Jurkat, Clone E6-1 (cell line): ENCODE measurements at regions not wholly inside any gene's neighbourhood (a gene's known extent, or its start where the extent isn't known, plus 50 kb on each side); places are given as distances from the start of the nearest gene placed in this dataset.

Source experiments
- DNase-seq: peaks from one replicate; pipeline ENCODE4 v3.0.0-alpha.2; 2011; ENCODE audit warnings: low read depth, low spot score
- H3K4me3 ChIP-seq: 2 replicates; pipeline ENCODE4 v1.5.1; 2011; ENCODE audit warnings: mild to moderate bottlenecking, low read length, control low read depth, moderate library complexity

DNA sequence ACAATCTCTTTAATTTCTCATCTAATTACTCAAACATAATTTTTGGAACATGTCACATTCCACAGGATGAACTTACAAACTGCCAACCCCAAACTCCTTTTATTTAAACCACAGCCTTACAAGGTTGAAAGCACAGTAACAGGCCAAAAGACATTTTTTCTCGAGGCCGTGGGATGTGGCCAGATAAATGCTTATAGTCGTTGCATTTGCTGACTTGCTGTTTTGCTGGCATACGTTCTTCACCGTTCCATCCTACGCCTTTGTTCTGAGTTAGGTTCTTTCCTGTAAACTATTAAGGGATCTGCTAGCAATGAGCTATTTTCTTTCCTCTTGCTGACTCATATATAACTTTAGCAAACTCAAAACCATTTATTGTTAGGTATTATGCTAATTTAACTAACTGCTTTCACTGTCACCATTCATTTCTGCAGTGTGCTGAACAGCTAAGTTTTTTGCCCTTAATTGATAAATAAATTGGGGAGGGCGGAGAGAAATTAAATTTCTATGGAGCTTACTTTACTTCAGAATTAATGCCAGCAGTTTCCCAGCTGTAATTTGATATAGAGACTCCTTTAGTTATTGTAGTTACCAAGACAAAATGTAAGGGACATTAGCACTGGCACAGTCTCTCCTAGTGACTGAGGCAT, 135.1 kb upstream of the PACRGL start:
- H3K4me3 ChIP-seq, result no peak overlapping the region
- no peak for DNase-seq

DNA sequence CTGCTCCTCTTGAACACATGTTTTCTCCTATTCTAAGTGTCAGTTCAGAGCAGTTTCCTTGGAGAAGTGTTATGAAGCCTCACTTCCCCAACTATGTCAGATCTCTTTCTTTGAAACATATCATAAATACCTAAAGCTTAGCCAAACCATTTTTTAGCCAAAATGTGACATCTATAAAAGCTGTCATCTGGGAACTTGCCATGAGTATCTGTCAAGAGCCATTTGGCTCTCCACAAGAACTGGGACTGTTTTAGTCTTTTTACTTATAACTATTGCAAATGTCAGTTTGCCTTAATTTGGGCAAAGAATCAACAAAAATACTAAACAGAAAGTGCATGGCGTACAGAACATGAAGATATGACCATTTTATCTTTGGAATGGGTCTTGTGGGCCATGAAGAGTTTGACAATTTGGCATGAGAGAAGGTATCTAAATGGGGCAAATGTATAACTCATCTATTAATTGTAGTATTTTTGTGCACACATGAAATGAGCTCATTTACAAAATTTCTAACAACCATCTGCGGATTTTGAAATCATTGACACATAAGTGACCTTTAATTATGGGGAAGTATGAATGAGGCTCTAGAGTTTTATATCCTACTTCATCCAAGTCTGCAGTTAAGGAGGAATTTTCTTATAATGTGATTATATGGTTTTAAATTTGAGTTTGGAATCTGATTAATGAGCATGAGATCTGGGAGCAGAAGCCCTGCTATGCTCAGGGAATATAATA, 129.1 kb upstream of the PACRGL start:
- H3K4me3 ChIP-seq, result no peak overlapping the region
- no peak for DNase-seq

DNA sequence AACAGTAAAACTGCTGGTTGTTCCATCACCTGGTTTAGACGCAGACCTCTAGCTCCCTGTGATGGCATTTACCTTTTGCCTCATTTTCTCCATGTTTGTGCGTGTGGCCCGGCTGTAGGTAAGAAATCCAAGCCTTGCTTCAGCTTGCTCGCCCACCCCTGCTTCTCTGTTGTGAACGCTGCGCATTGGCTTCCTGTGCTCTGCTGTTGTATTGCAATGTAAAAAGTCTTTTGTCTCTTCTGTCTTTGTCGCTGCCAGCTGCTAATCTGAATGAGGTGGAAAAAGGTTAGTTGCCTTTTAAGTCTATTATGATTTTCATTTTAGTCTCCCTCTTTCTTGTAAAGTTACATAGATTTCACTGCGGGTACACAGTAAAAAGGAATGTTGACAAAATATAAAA, 127.3 kb upstream of the PACRGL start:
- DNase-seq, result no peak
- H3K4me3 ChIP-seq, result no peak overlapping the region

GRCh38 chr4:20574986-20575385, 125.3 kb upstream of the PACRGL start:
- DNase-seq, result no peak
- no peak overlapping the region for H3K4me3 ChIP-seq

DNA sequence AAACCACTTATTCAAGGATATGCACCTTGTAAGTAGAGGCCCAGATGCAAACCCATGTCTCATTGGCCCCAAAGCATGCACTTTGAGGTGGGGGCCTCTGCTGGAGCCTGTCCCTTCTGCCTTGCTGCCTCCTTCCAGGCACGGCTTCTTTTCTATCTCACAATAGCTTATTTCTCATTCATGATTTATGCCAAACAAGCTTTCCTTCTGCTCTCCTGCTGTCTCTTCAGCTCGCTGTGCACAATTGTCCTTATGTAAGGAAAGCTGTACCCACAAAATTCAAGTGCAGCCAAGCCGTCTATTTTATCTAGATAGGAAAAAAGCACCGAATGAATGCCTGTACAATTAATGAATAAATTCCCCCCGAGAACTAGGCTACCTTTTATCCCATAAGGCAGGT, 124.8 kb upstream of the PACRGL start:
- no peak overlapping the region for H3K4me3 ChIP-seq
- no peak for DNase-seq

DNA sequence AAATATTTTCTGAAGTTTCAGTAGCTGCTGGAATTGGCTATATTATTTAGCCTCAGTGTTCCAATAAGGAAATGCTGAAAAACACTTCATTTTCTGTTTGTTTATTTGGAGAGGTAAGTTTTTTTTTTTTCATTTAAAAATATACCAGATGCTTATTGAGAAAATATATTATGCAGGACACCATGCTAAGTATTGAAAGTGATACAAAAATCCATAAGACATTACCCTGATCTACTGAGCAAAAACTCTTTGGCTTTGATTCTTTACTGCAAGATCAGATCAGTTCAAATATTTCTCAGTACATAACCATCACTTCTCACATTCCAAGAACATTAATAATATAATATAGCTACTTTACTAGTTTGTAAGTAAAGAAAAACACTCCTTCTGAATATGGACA, 123.4 kb upstream of the PACRGL start:
- H3K4me3 ChIP-seq, result no peak overlapping the region
- no peak for DNase-seq

DNA sequence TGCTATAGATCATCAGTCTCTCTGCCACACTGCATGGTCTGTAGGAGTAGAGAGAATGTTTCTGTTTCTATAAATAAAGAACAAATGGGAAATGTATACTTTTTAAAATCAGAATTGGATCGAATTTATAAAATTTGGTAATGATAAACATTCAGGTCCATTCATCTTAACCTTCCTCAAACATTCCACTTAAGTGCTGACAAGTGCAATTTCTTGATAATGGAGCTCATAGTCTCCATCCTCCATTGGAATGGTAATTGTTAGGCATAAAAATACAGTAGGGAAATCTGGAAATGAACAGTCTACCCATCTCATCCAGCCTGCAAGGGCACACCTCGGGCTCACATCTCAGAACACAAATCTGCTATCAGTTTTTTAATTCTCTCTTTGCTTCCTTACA, 122.6 kb upstream of the PACRGL start:
- H3K4me3 ChIP-seq, result no peak overlapping the region
- no peak for DNase-seq

DNA sequence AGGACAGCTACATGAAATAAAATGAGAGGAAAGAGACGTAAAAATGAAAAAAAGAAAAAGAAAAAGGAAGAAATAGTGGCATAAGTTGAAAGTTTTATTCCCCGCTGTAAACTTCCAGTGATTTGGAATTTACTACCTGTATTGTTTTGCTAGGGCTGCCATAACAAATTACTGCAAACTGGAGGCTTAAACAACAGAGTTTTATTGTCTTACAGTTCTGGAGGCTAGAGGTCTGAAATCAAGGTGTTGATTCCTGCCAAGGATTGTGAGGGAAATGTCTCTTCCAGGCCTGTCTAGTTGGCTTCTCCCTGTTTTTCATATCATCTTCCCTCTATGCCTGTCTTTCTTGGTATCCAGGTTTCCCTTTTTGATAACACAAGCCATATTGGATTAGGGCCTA, 119.4 kb upstream of the PACRGL start:
- no peak overlapping the region for H3K4me3 ChIP-seq
- no peak for DNase-seq

- no peak for DNase-seq
- no peak overlapping the region for H3K4me3 ChIP-seq
These were observed 110.8 kb upstream of the PACRGL start for GRCh38 chr4:20589436-20589835.

DNA sequence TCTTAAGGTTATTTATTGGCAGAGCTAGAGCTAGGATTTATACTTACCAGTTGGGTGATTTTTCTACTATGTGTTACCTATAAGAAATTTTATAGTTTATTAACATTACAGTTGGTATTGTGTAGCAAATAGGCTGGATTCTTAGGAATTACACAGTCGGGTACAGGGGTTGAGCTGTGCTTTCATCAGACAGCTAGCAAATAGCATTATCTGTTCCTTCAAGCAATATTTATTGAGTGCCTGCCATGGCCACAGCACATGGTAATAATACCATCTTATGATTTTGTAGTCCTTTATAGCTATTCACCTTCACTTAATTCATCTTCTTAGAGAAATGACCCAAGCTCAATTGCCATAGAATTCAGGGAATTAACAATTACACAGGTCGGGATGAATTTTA, 109.4 kb upstream of the PACRGL start:
- no peak for DNase-seq
- H3K4me3 ChIP-seq, result no peak overlapping the region

DNA sequence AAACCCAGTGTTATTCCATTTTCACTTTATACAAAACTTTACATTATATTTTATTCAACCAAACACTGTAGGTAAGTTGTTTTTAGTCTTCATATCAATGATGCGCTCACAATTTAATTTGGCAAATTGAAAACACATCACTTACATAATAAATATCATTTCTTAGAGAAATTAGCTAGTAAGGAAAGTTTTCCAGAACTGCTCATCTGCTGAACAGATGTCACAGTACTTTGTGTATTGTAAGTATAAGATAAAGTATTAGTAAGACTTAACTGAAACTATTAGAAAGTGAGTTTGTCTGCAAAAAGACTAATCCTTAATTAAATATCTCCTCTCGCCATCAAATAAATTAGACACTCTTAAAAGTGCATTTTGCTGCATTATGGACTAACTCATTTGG, 108.7 kb upstream of the PACRGL start:
- no peak for DNase-seq
- H3K4me3 ChIP-seq, result no peak overlapping the region

- no peak overlapping the region for H3K4me3 ChIP-seq
- DNase-seq, result no peak
These were observed 108.2 kb upstream of the PACRGL start for GRCh38 chr4:20592013-20592412.

DNA sequence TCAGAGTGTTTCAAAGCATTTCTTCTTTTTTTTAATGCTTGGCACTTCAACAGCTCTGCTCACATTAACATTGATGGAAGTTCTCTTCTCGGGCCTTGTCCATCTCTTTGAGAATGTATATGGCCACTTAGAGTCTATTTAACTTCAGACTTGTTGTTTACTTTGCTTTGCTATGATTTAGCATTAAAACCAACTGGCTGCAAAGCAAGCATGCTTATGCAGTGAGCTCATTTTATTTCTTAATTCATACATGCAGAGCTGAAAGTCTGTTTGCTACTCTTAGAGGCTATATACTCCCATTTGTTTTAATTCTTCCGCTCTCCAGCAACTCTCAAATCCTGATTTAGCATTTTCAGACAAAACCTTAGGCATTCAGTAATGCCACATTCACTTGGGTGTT, 107.6 kb upstream of the PACRGL start:
- DNase-seq, result no peak
- no peak overlapping the region for H3K4me3 ChIP-seq

GRCh38 chr4:20598626-20599025, 101.6 kb upstream of the PACRGL start:
- H3K4me3 ChIP-seq, result no peak overlapping the region
- no peak for DNase-seq

GRCh38 chr4:20603671-20604313, 96.5 kb upstream of the PACRGL start:
- no peak for DNase-seq
- H3K4me3 ChIP-seq, result no peak overlapping the region

- no peak overlapping the region for H3K4me3 ChIP-seq
- no peak for DNase-seq
These were observed 87.9 kb upstream of the PACRGL start for GRCh38 chr4:20612313-20612712.

GRCh38 chr4:20614816-20615215, 85.4 kb upstream of the PACRGL start:
- no peak for DNase-seq
- H3K4me3 ChIP-seq, result no peak overlapping the region

DNA sequence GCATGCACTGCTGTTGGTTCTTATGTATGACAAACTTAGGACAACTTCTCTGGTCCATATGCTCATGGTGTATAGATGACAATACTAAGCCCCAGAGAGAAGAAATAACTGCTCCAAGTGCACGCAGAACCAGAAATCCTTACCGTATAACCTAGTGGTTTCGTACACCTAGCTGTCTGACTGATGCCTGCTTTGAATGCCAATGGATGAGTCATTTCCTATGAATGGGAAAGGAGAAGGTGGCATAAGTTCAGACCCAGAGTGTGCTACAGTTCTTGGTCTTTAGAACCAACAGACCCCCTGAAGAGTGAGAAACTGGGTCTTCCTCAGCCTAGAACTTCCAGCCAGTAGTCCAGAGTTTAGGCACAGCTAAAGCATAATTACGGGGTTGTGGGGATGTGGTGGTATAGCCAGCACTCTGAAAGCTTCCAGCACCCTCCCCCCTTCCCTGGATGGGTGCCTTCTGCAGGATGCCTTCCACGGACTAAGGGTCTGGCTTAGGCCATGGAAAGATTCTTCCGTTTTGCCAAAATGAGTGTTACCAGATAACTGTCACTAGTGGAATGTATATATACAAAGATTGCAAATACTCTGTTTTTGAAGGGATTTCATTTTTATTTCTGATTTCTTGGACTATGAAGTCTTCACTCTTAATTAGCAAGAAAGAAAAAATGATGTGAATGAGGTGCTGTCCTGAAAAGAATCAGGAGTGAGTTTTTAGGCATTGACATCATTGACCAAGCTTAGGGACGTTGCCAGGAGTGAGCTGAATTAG, 84.6 kb upstream of the PACRGL start:
- no peak overlapping the region for H3K4me3 ChIP-seq
- no peak for DNase-seq

GRCh38 chr4:20616313-20616712, 83.9 kb upstream of the PACRGL start:
- H3K4me3 ChIP-seq, result no peak overlapping the region

DNA sequence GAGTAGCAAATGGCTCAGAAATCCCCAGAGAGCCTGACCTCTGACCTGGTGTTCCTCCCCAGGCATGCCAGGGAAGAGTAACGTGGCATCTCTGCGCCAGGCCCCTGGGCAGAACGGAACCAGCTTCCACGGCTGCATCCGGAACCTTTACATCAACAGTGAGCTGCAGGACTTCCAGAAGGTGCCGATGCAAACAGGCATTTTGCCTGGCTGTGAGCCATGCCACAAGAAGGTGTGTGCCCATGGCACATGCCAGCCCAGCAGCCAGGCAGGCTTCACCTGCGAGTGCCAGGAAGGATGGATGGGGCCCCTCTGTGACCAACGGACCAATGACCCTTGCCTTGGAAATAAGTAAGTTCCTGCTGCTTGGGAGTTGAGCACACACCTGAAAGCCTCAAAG, 83.4 kb upstream of the PACRGL start:
- no peak for DNase-seq
- H3K4me3 ChIP-seq, result no peak overlapping the region

More at GRCh38 chr4:20616313-20616712, 83.9 kb upstream of the PACRGL start:
- DNase-seq, result no peak
